ENCODE measurements at regions not wholly inside any gene's neighbourhood (a gene's known extent, or its start where the extent isn't known, plus 50 kb on each side); places are given as distances from the start of the nearest gene placed in this dataset.

GRCh38 chr20:52098186-52098585, 93.4 kb downstream of the ZFP64 start:
- no peak overlapping the region for H2AFZ ChIP-seq (ENCODE audit: low read length, unreplicated experiment)

GRCh38 chr20:52096117-52096516, 95.5 kb downstream of the ZFP64 start:
- no peaks in the 10 kb centered on the region for H3K27me3 ChIP-seq (ENCODE audit: insufficient read depth, low read length)

More at GRCh38 chr20:52098186-52098585, 93.4 kb downstream of the ZFP64 start:
- no peak overlapping the region for H3K4me3 ChIP-seq (ENCODE audit: low read depth, low read length)
- no peaks in the 10 kb centered on the region for H3K79me2 ChIP-seq (ENCODE audit: control insufficient read depth, insufficient read depth, low read length, unreplicated experiment)
- no peaks in the 10 kb centered on the region for H3K4me1 ChIP-seq (ENCODE audit: control insufficient read depth, insufficient read depth, low read length, unreplicated experiment)
- no peaks in the 10 kb centered on the region for H3K27me3 ChIP-seq (ENCODE audit: insufficient read depth, low read length)
- no peak overlapping the region for H3K27ac ChIP-seq (ENCODE audit: low read depth, low read length)
- no peaks in the 10 kb centered on the region for H3K36me3 ChIP-seq (ENCODE audit: insufficient read depth, low read length)

GRCh38 chr20:52094693-52095092, 96.9 kb downstream of the ZFP64 start:
- no peak overlapping the region for H3K27ac ChIP-seq (ENCODE audit: low read depth, low read length)

More at GRCh38 chr20:52096117-52096516, 95.5 kb downstream of the ZFP64 start:
- H3K79me2 ChIP-seq (ENCODE audit: control insufficient read depth, insufficient read depth, low read length, unreplicated experiment), result no peaks in the 10 kb centered on the region
- H2AFZ ChIP-seq (ENCODE audit: low read length, unreplicated experiment), result no peak overlapping the region
- H3K27ac ChIP-seq (ENCODE audit: low read depth, low read length), result no peak overlapping the region
- H3K4me3 ChIP-seq (ENCODE audit: low read depth, low read length), result no peak overlapping the region
- H3K4me1 ChIP-seq (ENCODE audit: control insufficient read depth, insufficient read depth, low read length, unreplicated experiment), result no peaks in the 10 kb centered on the region
- no peaks in the 10 kb centered on the region for H3K36me3 ChIP-seq (ENCODE audit: insufficient read depth, low read length)

GRCh38 chr20:52093575-52093974, 98.0 kb downstream of the ZFP64 start:
- Histone ChIP-seq H3K36me3 (ENCODE audit: insufficient read depth, low read length) (peaks cover 6% of the 10 kb centered on the region; the same call in 1 of the 2 replicates), H3K79me2 (ENCODE audit: control insufficient read depth, insufficient read depth, low read length, unreplicated experiment) (no peaks in the 10 kb centered on the region), H3K27me3 (ENCODE audit: insufficient read depth, low read length) (no peaks in the 10 kb centered on the region), H2AFZ (ENCODE audit: low read length, unreplicated experiment) (no peak overlapping the region), H3K27ac (ENCODE audit: low read depth, low read length) (no peak overlapping the region), H3K4me1 (ENCODE audit: control insufficient read depth, insufficient read depth, low read length, unreplicated experiment) (no peaks in the 10 kb centered on the region), H3K4me3 (ENCODE audit: low read depth, low read length) (no peak overlapping the region)

More at GRCh38 chr20:52094693-52095092, 96.9 kb downstream of the ZFP64 start:
- no peaks in the 10 kb centered on the region for H3K79me2 ChIP-seq (ENCODE audit: control insufficient read depth, insufficient read depth, low read length, unreplicated experiment)
- no peaks in the 10 kb centered on the region for H3K36me3 ChIP-seq (ENCODE audit: insufficient read depth, low read length)
- no peak overlapping the region for H2AFZ ChIP-seq (ENCODE audit: low read length, unreplicated experiment)
- H3K4me1 ChIP-seq (ENCODE audit: control insufficient read depth, insufficient read depth, low read length, unreplicated experiment), result no peaks in the 10 kb centered on the region
- H3K4me3 ChIP-seq (ENCODE audit: low read depth, low read length), result no peak overlapping the region
- no peaks in the 10 kb centered on the region for H3K27me3 ChIP-seq (ENCODE audit: insufficient read depth, low read length)

- Histone ChIP-seq H2AFZ (ENCODE audit: low read length, unreplicated experiment) (no peak overlapping the region), H3K4me1 (ENCODE audit: control insufficient read depth, insufficient read depth, low read length, unreplicated experiment) (no peaks in the 10 kb centered on the region), H3K27me3 (ENCODE audit: insufficient read depth, low read length) (no peaks in the 10 kb centered on the region)
Observed at GRCh38 chr20:52090035-52090434, 101.5 kb downstream of the ZFP64 start.

GRCh38 chr20:52087471-52087870, 104.1 kb downstream of the ZFP64 start:
- peaks cover 28% of the 10 kb centered on the region for H3K36me3 ChIP-seq (ENCODE audit: insufficient read depth, low read length)
- H3K27me3 ChIP-seq (ENCODE audit: insufficient read depth, low read length), result no peaks in the 10 kb centered on the region
- no peak overlapping the region for H3K27ac ChIP-seq (ENCODE audit: low read depth, low read length)
- no peak overlapping the region for H3K4me3 ChIP-seq (ENCODE audit: low read depth, low read length)
- H3K79me2 ChIP-seq (ENCODE audit: control insufficient read depth, insufficient read depth, low read length, unreplicated experiment), result no peaks in the 10 kb centered on the region
- no peaks in the 10 kb centered on the region for H3K4me1 ChIP-seq (ENCODE audit: control insufficient read depth, insufficient read depth, low read length, unreplicated experiment)
- H2AFZ ChIP-seq (ENCODE audit: low read length, unreplicated experiment), result no peak overlapping the region

More at GRCh38 chr20:52090035-52090434, 101.5 kb downstream of the ZFP64 start:
- Histone ChIP-seq H3K4me3 (ENCODE audit: low read depth, low read length) (no peak overlapping the region), H3K36me3 (ENCODE audit: insufficient read depth, low read length) (peaks cover 28% of the 10 kb centered on the region), H3K79me2 (ENCODE audit: control insufficient read depth, insufficient read depth, low read length, unreplicated experiment) (no peaks in the 10 kb centered on the region), H3K27ac (ENCODE audit: low read depth, low read length) (no peak overlapping the region)

- H3K27me3 ChIP-seq (ENCODE audit: insufficient read depth, low read length), result no peaks in the 10 kb centered on the region
- no peaks in the 10 kb centered on the region for H3K79me2 ChIP-seq (ENCODE audit: control insufficient read depth, insufficient read depth, low read length, unreplicated experiment)
- no peak overlapping the region for H3K27ac ChIP-seq (ENCODE audit: low read depth, low read length)
- no peak overlapping the region for H3K4me3 ChIP-seq (ENCODE audit: low read depth, low read length)
- H3K36me3 ChIP-seq (ENCODE audit: insufficient read depth, low read length), result peaks cover 28% of the 10 kb centered on the region
- H3K4me1 ChIP-seq (ENCODE audit: control insufficient read depth, insufficient read depth, low read length, unreplicated experiment), result no peaks in the 10 kb centered on the region
- H2AFZ ChIP-seq (ENCODE audit: low read length, unreplicated experiment), result no peak overlapping the region
Observed at GRCh38 chr20:52086878-52087277, 104.7 kb downstream of the ZFP64 start.

GRCh38 chr20:52084727-52085126, 106.9 kb downstream of the ZFP64 start:
- Histone ChIP-seq H3K79me2 (ENCODE audit: control insufficient read depth, insufficient read depth, low read length, unreplicated experiment) (no peaks in the 10 kb centered on the region), H3K4me1 (ENCODE audit: control insufficient read depth, insufficient read depth, low read length, unreplicated experiment) (no peaks in the 10 kb centered on the region), H2AFZ (ENCODE audit: low read length, unreplicated experiment) (no peak overlapping the region), H3K36me3 (ENCODE audit: insufficient read depth, low read length) (peaks cover 28% of the 10 kb centered on the region), H3K27ac (ENCODE audit: low read depth, low read length) (no peak overlapping the region), H3K4me3 (ENCODE audit: low read depth, low read length) (no peak overlapping the region), H3K27me3 (ENCODE audit: insufficient read depth, low read length) (no peaks in the 10 kb centered on the region)

GRCh38 chr20:52083627-52084232, 107.8 kb downstream of the ZFP64 start:
- H3K27ac ChIP-seq (ENCODE audit: low read depth, low read length), result no peak overlapping the region
- H3K4me1 ChIP-seq (ENCODE audit: control insufficient read depth, insufficient read depth, low read length, unreplicated experiment), result no peaks in the 10 kb centered on the region
- no peak overlapping the region for H2AFZ ChIP-seq (ENCODE audit: low read length, unreplicated experiment)
- no peak overlapping the region for H3K4me3 ChIP-seq (ENCODE audit: low read depth, low read length)
- H3K27me3 ChIP-seq (ENCODE audit: insufficient read depth, low read length), result no peaks in the 10 kb centered on the region
- peaks cover 24% of the 10 kb centered on the region for H3K36me3 ChIP-seq (ENCODE audit: insufficient read depth, low read length)
- no peaks in the 10 kb centered on the region for H3K79me2 ChIP-seq (ENCODE audit: control insufficient read depth, insufficient read depth, low read length, unreplicated experiment)

- Histone ChIP-seq H3K27me3 (ENCODE audit: insufficient read depth, low read length) (no peaks in the 10 kb centered on the region), H2AFZ (ENCODE audit: low read length, unreplicated experiment) (no peak overlapping the region), H3K27ac (ENCODE audit: low read depth, low read length) (no peak overlapping the region), H3K4me3 (ENCODE audit: low read depth, low read length) (no peak overlapping the region), H3K4me1 (ENCODE audit: control insufficient read depth, insufficient read depth, low read length, unreplicated experiment) (no peaks in the 10 kb centered on the region), H3K79me2 (ENCODE audit: control insufficient read depth, insufficient read depth, low read length, unreplicated experiment) (no peaks in the 10 kb centered on the region), H3K36me3 (ENCODE audit: insufficient read depth, low read length) (peaks cover 13% of the 10 kb centered on the region)
Observed at GRCh38 chr20:52082612-52083011, 109.0 kb downstream of the ZFP64 start.

GRCh38 chr20:52081791-52082190, 109.8 kb downstream of the ZFP64 start:
- H3K4me1 ChIP-seq (ENCODE audit: control insufficient read depth, insufficient read depth, low read length, unreplicated experiment), result no peaks in the 10 kb centered on the region
- no peak overlapping the region for H3K27ac ChIP-seq (ENCODE audit: low read depth, low read length)
- peaks cover 4% of the 10 kb centered on the region for H3K36me3 ChIP-seq (ENCODE audit: insufficient read depth, low read length)
- no peaks in the 10 kb centered on the region for H3K79me2 ChIP-seq (ENCODE audit: control insufficient read depth, insufficient read depth, low read length, unreplicated experiment)
- no peaks in the 10 kb centered on the region for H3K27me3 ChIP-seq (ENCODE audit: insufficient read depth, low read length)
- H2AFZ ChIP-seq (ENCODE audit: low read length, unreplicated experiment), result no peak overlapping the region
- no peak overlapping the region for H3K4me3 ChIP-seq (ENCODE audit: low read depth, low read length)
